ENCODE measurements at regions not wholly inside any gene's neighbourhood (a gene's known extent, or its start where the extent isn't known, plus 50 kb on each side); places are given as distances from the start of the nearest gene placed in this dataset.

- intact Hi-C loops (cut with micrococcal nuclease): no loop called here
- dilution Hi-C loops (cut with MboI; ENCODE audit: extremely low pct_ligation_motif_present, low sequenced_read_pairs): no loop called here
- TF ChIP-seq MAX (IDR thresholded peaks at IDR 0.05; ENCODE audit: insufficient read depth, insufficient read length) (no peak), CTCF (IDR thresholded peaks at IDR 0.05; ENCODE audit: extremely low read depth in 1 of 2, insufficient read depth in 1 of 2, low read depth in 1 of 2, low read length in 2 of 2) (no peak), JUN (IDR thresholded peaks at IDR 0.05; ENCODE audit: borderline replicate concordance, insufficient read depth, insufficient read length, low read depth) (no peak), FOS (IDR thresholded peaks at IDR 0.05; ENCODE audit: borderline replicate concordance, insufficient read depth, low read length) (no peak), POLR2A (IDR thresholded peaks at IDR 0.05; ENCODE audit: low read depth, low read length) (no peak)
These were observed 51.3 kb upstream of the CNKSR3 start for GRCh38 chr6:154561750-154562149.

GRCh38 chr6:154565331-154565730, 54.8 kb upstream of the CNKSR3 start:
- BruUV-seq (replicated peaks): no TSS peak
- no peaks in the 10 kb centered on the region for H3K9me3 ChIP-seq (replicated peaks; ENCODE audit: control insufficient read depth, insufficient read depth, low read length)
- no peak overlapping the region for H3K4me2 ChIP-seq (ENCODE audit: insufficient read depth, low read length)
- H3K36me3 ChIP-seq (ENCODE audit: control insufficient read depth in 2 of 2, extremely low read depth in 1 of 2, insufficient read depth in 2 of 2, low read length in 2 of 2): no peaks in the 10 kb centered on the region
- H3K27ac ChIP-seq (ENCODE audit: insufficient read depth, low read depth, low read length): no peak overlapping the region
- ChIA-PET CTCF (no interaction called here), POLR2A (interaction anchor here (0.6 kb wide), 1 partner anchor 13 kb away, joined by 8 read pairs; no protein-coding TSS in a partner anchor)
- peaks cover 16% of the 10 kb centered on the region for H3K4me1 ChIP-seq (ENCODE audit: control insufficient read depth, extremely low read depth, insufficient read depth, low read length)
- no peak overlapping the region for H3K9ac ChIP-seq (replicated peaks; ENCODE audit: extremely low read depth, insufficient read depth, low read length)
- dilution Hi-C loops (cut with MboI; ENCODE audit: extremely low pct_ligation_motif_present, low sequenced_read_pairs): no loop called here
- H3K27me3 ChIP-seq (ENCODE audit: control insufficient read depth in 2 of 2, insufficient read depth in 2 of 2, low read length in 2 of 2): no peaks in the 10 kb centered on the region
- H3K79me2 ChIP-seq (ENCODE audit: control insufficient read depth, insufficient read depth, low read length): no peaks in the 10 kb centered on the region
- no peak overlapping the region for H3K4me3 ChIP-seq (replicated peaks in 1 of 3; ENCODE audit: insufficient read depth in 1 of 3, low read depth in 1 of 3, low read length in 3 of 3)
- no peak overlapping the region for H2AFZ ChIP-seq (ENCODE audit: low read depth, low read length)
- intact Hi-C loops (cut with micrococcal nuclease): no loop called here
- TF ChIP-seq FOS (IDR thresholded peaks at IDR 0.05; ENCODE audit: borderline replicate concordance, insufficient read depth, low read length) (no peak), JUN (IDR thresholded peaks at IDR 0.05; ENCODE audit: borderline replicate concordance, insufficient read depth, insufficient read length, low read depth) (no peak), POLR2A (IDR thresholded peaks at IDR 0.05; ENCODE audit: low read depth, low read length) (no peak), EZH2 (IDR thresholded peaks at IDR 0.05; ENCODE audit: borderline replicate concordance, low read depth, low read length, severe bottlenecking) (no peak), MAX (IDR thresholded peaks at IDR 0.05; ENCODE audit: insufficient read depth, insufficient read length) (no peak), MYC (IDR thresholded peaks at IDR 0.05; ENCODE audit: low read depth, low read length) (no peak), POLR2AphosphoS5 (IDR thresholded peaks at IDR 0.05; ENCODE audit: insufficient read depth, low read depth, low read length) (no peak), GATA2 (IDR thresholded peaks at IDR 0.05; ENCODE audit: insufficient read depth, insufficient read length, low read depth, low read length) (no peak), CTCF (IDR thresholded peaks at IDR 0.05; ENCODE audit: extremely low read depth in 1 of 2, insufficient read depth in 1 of 2, low read depth in 1 of 2, low read length in 2 of 2) (no peak)
- H4K20me1 ChIP-seq (replicated peaks; ENCODE audit: control insufficient read depth, extremely low read depth, insufficient read depth, low read length): no peaks in the 10 kb centered on the region
- FAIRE-seq (no peak), DNase-seq (ENCODE audit: low read depth, low spot score) (no peak)
- no peaks in the 10 kb centered on the region for H3K9me1 ChIP-seq (replicated peaks; ENCODE audit: control insufficient read depth, extremely low read depth, insufficient read depth, low read length)

More at GRCh38 chr6:154561750-154562149, 51.3 kb upstream of the CNKSR3 start:
- no peak for DNase-seq (ENCODE audit: low read depth, low spot score)
- POLR2A ChIA-PET: no interaction called here
- Histone ChIP-seq H3K4me2 (ENCODE audit: insufficient read depth, low read length) (no peak overlapping the region), H3K36me3 (ENCODE audit: control insufficient read depth in 2 of 2, extremely low read depth in 1 of 2, insufficient read depth in 2 of 2, low read length in 2 of 2) (no peaks in the 10 kb centered on the region), H3K27me3 (ENCODE audit: control insufficient read depth in 2 of 2, insufficient read depth in 2 of 2, low read length in 2 of 2) (peaks cover 2 to 3% of the 10 kb centered on the region in 2 experiments), H3K4me1 (ENCODE audit: control insufficient read depth, extremely low read depth, insufficient read depth, low read length) (no peaks in the 10 kb centered on the region), H3K4me3 (replicated peaks in 1 of 3; ENCODE audit: insufficient read depth in 1 of 3, low read depth in 1 of 3, low read length in 3 of 3) (no peak overlapping the region), H3K79me2 (ENCODE audit: control insufficient read depth, insufficient read depth, low read length) (no peaks in the 10 kb centered on the region), H4K20me1 (replicated peaks; ENCODE audit: control insufficient read depth, extremely low read depth, insufficient read depth, low read length) (no peaks in the 10 kb centered on the region), H2AFZ (ENCODE audit: low read depth, low read length) (no peak overlapping the region), H3K27ac (ENCODE audit: insufficient read depth, low read depth, low read length) (no peak overlapping the region), H3K9me3 (replicated peaks; ENCODE audit: control insufficient read depth, insufficient read depth, low read length) (no peaks in the 10 kb centered on the region), H3K9me1 (replicated peaks; ENCODE audit: control insufficient read depth, extremely low read depth, insufficient read depth, low read length) (no peaks in the 10 kb centered on the region), H3K9ac (replicated peaks; ENCODE audit: extremely low read depth, insufficient read depth, low read length) (no peak overlapping the region)
- CTCF ChIA-PET: no interaction called here
- BruUV-seq (replicated peaks): no TSS peak
- no peak for FAIRE-seq

Data from endothelial cell of umbilical vein (primary cell).